ENCODE measurements at regions not wholly inside any gene's neighbourhood (a gene's known extent, or its start where the extent isn't known, plus 50 kb on each side); places are given as distances from the start of the nearest gene placed in this dataset.
"Not testable (repeated sequence)": the region's sequence is repeated elsewhere in the genome, so short reads cannot be mapped to it uniquely, and the experiment has no call there.

DNA sequence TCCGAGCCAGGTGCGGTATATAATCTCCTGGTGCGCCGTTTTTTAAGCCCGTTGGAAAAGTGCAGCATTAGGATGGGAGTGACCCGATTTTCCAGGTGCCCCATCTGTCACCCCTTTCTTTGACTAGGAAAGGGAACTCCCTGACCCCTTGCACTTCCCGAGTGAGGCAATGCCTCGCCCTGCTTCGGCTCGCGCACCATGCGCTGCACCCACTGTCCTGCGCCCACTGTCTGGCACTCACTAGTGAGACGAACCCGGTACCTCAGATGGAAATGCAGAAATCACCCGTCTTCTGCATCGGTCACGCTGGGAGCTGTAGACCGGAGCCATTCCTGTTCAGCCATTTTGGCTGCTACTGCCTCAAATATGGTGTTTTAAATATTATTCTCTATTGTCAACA, 198.0 kb downstream of the MEIS1 start:
- not testable (repeated sequence) for DNase-seq (ENCODE audit: low read depth); H3K4me3 ChIP-seq (ENCODE audit: low read depth, low read length)

DNA sequence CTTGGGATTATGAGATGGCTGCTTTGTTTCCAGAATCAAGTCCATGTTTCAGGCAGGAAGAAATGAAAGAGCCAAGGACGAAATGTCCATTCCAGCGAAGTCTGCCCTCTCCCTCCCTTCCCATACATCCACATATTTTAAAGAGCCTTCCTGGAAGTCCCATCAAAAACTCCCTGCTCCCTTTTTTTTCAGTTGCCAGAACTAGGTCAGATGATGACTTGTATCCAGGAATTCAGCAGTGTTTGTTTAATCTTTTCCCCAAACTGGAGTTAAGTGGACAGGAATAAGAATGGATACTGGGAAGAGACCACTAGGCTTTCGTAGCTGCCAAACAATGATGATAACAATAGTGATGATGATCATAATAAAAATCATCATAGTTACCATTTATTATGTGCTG, 198.7 kb downstream of the MEIS1 start:
- no peak for DNase-seq (ENCODE audit: low read depth)
- no peak overlapping the region for H3K4me3 ChIP-seq (ENCODE audit: low read depth, low read length)
- TF ChIP-seq, protein P1, sequence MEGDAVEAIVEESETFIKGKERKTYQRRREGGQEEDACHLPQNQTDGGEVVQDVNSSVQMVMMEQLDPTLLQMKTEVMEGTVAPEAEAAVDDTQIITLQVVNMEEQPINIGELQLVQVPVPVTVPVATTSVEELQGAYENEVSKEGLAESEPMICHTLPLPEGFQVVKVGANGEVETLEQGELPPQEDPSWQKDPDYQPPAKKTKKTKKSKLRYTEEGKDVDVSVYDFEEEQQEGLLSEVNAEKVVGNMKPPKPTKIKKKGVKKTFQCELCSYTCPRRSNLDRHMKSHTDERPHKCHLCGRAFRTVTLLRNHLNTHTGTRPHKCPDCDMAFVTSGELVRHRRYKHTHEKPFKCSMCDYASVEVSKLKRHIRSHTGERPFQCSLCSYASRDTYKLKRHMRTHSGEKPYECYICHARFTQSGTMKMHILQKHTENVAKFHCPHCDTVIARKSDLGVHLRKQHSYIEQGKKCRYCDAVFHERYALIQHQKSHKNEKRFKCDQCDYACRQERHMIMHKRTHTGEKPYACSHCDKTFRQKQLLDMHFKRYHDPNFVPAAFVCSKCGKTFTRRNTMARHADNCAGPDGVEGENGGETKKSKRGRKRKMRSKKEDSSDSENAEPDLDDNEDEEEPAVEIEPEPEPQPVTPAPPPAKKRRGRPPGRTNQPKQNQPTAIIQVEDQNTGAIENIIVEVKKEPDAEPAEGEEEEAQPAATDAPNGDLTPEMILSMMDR (IDR thresholded peaks at IDR 0.05; ENCODE audit: control insufficient read depth, extremely low read depth, insufficient read depth), result no peak

DNA sequence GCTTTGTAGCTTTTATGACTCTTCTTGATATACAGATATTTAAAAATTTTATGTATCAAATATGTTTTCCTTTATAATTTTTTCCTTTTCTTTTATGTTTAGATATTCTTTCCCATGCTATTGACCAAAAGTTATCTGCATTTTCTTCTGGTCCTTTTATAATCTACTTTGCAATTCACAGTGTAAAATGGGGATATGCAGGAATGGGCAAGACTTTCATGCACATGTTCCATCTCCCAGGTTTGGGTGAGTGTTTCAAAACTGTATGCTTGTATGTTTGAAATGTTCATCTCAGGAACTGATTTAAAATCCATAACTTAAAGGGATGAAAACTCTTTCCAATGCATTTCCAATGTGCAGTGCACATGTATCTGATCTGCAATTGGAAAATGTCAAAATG, 199.9 kb downstream of the MEIS1 start:
- DNase-seq (ENCODE audit: low read depth), result no peak
- H3K4me3 ChIP-seq (ENCODE audit: low read depth, low read length), result no peak overlapping the region
- TF ChIP-seq, protein P1 (IDR thresholded peaks at IDR 0.05; ENCODE audit: control insufficient read depth, extremely low read depth, insufficient read depth), result no peak

DNA sequence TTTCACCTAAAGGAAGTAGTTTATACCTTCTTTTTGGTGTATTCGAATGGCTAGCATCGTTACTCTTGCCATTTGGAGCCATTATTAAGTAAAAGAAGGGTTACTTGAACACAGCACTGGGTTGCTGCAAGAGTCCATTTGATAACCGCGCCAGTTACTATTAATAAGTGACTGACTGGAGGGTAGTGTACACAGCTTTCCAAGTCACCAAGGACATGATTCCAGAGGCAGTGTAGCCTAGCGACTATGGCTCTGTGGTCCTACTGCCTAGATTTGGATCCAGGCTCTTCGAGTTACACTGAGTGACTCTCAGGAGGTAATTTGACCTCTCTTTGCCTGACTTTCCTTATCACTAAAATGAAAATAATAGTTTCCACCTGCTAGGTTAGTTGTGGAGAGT, 206.8 kb downstream of the MEIS1 start:
- no peak overlapping the region for H3K4me3 ChIP-seq (ENCODE audit: low read depth, low read length)
- TF ChIP-seq, protein P1 (IDR thresholded peaks at IDR 0.05; ENCODE audit: control insufficient read depth, extremely low read depth, insufficient read depth), result no peak
- DNase-seq (ENCODE audit: low read depth), result no peak

DNA sequence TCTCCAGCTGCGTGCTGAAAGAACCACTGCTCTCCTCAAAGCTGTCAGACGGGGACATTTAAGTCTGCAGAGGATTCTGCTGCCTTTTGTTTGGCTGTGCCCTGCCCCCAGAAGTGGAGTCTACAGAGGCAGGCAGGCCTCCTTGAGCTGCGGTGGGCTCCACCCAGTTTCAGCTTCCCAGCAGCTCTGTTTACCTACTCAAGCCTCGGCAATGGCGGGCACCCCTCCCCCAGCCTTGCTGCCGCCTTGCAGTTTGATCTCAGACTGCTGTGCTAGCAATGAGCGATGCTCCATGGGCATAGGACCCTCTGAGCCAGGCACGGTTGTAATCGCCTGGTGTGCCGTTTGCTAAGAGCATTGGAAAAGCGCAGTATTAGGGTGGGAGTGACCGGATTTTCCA, 213.2 kb downstream of the MEIS1 start:
- not testable (repeated sequence) for H3K4me3 ChIP-seq (ENCODE audit: low read depth, low read length); DNase-seq (ENCODE audit: low read depth)

DNA sequence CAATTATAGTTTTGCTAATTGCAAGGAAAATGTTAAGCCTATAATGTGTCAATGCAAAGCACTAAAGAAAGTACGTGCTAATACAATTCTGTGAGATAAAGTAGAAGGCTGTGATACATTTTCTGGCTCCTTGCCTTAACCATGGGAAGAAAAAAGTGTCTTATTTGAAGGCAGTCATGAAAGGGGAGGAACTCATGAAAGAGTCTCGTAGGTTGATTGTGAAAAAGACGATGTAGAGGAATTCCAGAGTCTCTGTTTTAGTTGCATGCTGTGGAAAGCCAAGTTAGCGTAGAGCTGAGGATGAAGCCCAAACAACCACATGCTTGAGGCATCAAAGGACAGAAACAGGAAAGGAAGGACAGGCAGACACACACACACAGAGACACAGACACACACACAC, 214.1 kb downstream of the MEIS1 start:
- TF ChIP-seq, protein P1 (IDR thresholded peaks at IDR 0.05; ENCODE audit: control insufficient read depth, extremely low read depth, insufficient read depth), result no peak
- no peak overlapping the region for H3K4me3 ChIP-seq (ENCODE audit: low read depth, low read length)
- no peak for DNase-seq (ENCODE audit: low read depth)

DNA sequence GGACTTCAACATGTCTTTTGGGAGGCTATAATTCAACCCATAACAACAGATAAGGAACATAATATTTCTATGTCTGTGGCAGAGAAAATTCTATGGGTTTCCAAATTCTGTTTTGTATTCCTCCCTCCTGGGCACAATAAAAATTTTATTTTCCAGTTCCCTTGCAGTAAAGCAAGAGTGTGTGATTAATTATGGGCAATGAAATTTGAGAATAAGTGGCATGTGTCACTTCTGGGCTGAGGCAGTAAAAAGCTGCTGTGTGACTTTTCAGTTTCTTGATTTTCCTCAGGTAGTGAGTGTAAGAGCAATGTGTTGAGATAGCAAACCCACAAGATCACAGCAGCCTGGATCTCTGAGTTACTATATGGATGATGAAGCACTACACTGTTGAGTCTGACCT, 216.4 kb downstream of the MEIS1 start:
- DNase-seq (ENCODE audit: low read depth), result no peak
- TF ChIP-seq, protein P1 (IDR thresholded peaks at IDR 0.05; ENCODE audit: control insufficient read depth, extremely low read depth, insufficient read depth), result no peak
- no peak overlapping the region for H3K4me3 ChIP-seq (ENCODE audit: low read depth, low read length)

DNA sequence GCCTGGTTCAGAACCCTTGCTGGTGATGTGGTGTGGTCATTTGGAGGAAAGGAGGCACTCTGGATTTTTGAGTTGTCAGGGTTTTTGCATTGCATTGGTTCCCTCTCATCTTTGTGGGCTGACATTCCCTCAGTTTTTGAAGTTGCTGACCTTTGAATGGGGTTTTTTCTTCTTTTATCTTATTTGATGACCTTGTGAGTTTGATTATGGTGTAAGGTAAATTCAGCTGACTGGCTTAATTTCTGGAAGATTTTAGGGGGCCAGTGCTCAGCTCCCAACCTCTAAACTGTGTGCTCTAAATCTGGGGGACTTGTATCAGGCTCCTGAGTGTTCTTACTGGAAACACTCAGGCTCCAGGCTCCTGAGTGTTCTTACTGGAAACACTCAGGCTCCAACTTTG, 225.9 kb downstream of the MEIS1 start:
- DNase-seq (ENCODE audit: low read depth), result no peak
- TF ChIP-seq, protein P1 (IDR thresholded peaks at IDR 0.05; ENCODE audit: control insufficient read depth, extremely low read depth, insufficient read depth), result no peak

More for the DNA sequence above, 225.9 kb downstream of the MEIS1 start:
- no peak overlapping the region for H3K4me3 ChIP-seq (ENCODE audit: low read depth, low read length)

All from LNCaP clone FGC (cell line).